Thyroid gland (tissue), 4 donors: ENCODE measurements at regions not wholly inside any gene's neighbourhood (a gene's known extent, or its start where the extent isn't known, plus 50 kb on each side); places are given as distances from the start of the nearest gene placed in this dataset.
"Not testable (repeated sequence)": the region's sequence is repeated elsewhere in the genome, so short reads cannot be mapped to it uniquely, and the experiment has no call there.

Experiments
- DNase-seq, 2 donors: peaks; one replicate each; pipeline ENCODE4 v3.0.0-alpha.2; 2019
- H3K27ac ChIP-seq, 3 donors: fragments of 200-600 bp; sonication (generic); 1 replicate in 2 of 3; 2 replicates in 1 of 3; pipeline ENCODE4 v1.5.1; 2016 to 2019; ENCODE audit warnings: mild to moderate bottlenecking in 1 of 3, moderate library complexity in 1 of 3
- H3K27me3 ChIP-seq: fragments of 200-600 bp; sonication (generic); one replicate; pipeline ENCODE4 v1.5.1; 2019
- H3K36me3 ChIP-seq, 2 donors: fragments of 200-600 bp; sonication (generic); one replicate each; pipeline ENCODE4 v1.5.1; 2016 to 2019
- H3K4me1 ChIP-seq, 2 donors: fragments of 200-600 bp; sonication (generic); one replicate each; pipeline ENCODE4 v1.5.1; 2017 to 2019
- H3K4me3 ChIP-seq, 3 donors: fragments of 200-600 bp; sonication (generic); replicated peaks in 1 of 3; 1 replicate in 2 of 3; 2 replicates in 1 of 3; pipeline ENCODE4 v1.5.1; 2016; ENCODE audit warnings: mild to moderate bottlenecking in 1 of 3
- H3K9me3 ChIP-seq: fragments of 200-600 bp; sonication (generic); one replicate; pipeline ENCODE4 v1.5.1; 2017
- POLR2A ChIP-seq, 2 donors: fragments of 450-650 bp; IDR thresholded peaks; one replicate each; pipeline ENCODE4 v1.6.1; 2017; ENCODE audit warnings: antibody characterized with exemption in 2 of 2, mild to moderate bottlenecking in 2 of 2, moderate library complexity in 1 of 2
- WGBS, 2 donors: methylation state at CpG; one replicate each; pipeline ENCODE4 v1.1.5; 2017; 5-methylcytosine and 5-hydroxymethylcytosine counted together
- intact Hi-C: fragments of 100-400 bp; cut with DNase I; formaldehyde crosslinking; loops from one replicate; pipeline ENCODE4 v1.15.1; 2023
- TF ChIP-seq, protein P1 (sequence below), 6 experiments: fragments of 200-600 bp in 3 of 6; fragments of 450-650 bp in 3 of 6; sonication (generic) in 3 of 6; IDR thresholded peaks; one replicate each; pipeline ENCODE4 v1.5.1; 2016 to 2019; ENCODE audit warnings: antibody characterized with exemption in 6 of 6, mild to moderate bottlenecking in 2 of 6, inconsistent platforms in 1 of 6, moderate library complexity in 1 of 6

DNA sequence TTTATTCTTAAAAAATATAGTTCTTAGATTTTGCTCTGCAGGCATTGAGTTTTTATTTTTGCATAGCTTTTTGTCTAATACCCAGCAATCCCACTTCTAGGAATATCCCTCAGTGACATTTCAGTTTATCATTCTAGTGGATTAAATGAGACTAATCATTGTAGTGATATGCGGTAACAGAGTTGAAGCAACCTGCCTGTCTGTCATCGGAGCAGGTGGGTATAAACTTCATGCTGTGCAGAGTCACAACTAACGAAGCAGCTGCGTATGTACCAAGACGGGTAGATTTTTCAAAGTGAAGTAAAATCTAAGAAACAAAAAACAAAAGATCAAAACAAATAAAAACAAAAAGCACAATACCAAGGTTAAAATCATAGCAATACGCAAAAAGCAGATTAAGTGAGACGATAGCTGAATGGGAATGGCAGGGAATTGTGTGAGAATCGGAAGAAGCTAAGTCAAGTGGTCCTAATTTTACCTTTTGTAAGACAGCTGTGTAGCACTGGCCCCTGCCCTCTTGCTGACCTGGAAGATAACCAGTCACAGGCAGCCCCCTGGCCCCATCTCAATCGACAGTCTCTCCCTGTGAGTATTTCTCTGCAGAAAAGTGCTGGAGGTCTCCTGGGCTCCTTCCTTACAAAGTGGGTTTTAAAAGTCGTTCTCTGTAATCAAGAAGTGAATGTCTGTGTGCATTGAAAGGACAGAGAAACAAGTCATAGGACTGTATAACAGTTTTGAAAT, 169.2 kb downstream of the OR2B2 start:
- Histone ChIP-seq H3K4me3 (no peak overlapping the region), H3K9me3 (no peaks in the 10 kb centered on the region), H3K27ac (no peak overlapping the region), H3K4me1 (no peaks in the 10 kb centered on the region), H3K27me3 (peaks cover 5% of the 10 kb centered on the region), H3K36me3 (no peaks in the 10 kb centered on the region)
- intact Hi-C loops, result no loop called here
- 62 to 69% methylated on average over 10 of the region's 10 CpGs for WGBS, 2 donors
- no peak for DNase-seq
- TF ChIP-seq, protein P1, sequence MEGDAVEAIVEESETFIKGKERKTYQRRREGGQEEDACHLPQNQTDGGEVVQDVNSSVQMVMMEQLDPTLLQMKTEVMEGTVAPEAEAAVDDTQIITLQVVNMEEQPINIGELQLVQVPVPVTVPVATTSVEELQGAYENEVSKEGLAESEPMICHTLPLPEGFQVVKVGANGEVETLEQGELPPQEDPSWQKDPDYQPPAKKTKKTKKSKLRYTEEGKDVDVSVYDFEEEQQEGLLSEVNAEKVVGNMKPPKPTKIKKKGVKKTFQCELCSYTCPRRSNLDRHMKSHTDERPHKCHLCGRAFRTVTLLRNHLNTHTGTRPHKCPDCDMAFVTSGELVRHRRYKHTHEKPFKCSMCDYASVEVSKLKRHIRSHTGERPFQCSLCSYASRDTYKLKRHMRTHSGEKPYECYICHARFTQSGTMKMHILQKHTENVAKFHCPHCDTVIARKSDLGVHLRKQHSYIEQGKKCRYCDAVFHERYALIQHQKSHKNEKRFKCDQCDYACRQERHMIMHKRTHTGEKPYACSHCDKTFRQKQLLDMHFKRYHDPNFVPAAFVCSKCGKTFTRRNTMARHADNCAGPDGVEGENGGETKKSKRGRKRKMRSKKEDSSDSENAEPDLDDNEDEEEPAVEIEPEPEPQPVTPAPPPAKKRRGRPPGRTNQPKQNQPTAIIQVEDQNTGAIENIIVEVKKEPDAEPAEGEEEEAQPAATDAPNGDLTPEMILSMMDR (IDR thresholded peaks at IDR 0.05), result no peak
- no peak for TF ChIP-seq POLR2A (IDR thresholded peaks at IDR 0.05)

- H3K27ac ChIP-seq, intact Hi-C loops, H3K27me3 ChIP-seq, H3K4me1 ChIP-seq, H3K36me3 ChIP-seq, DNase-seq, H3K4me3 ChIP-seq, H3K9me3 ChIP-seq: not testable (repeated sequence)
- WGBS, 2 donors, result 90% methylated on average over 8 of the region's 8 CpGs
These were observed 172.3 kb downstream of the OR2B2 start for GRCh38 chr6:27739902-27740301.

- Histone ChIP-seq H3K4me1 (no peaks in the 10 kb centered on the region), H3K36me3 (no peaks in the 10 kb centered on the region), H3K27me3 (no peaks in the 10 kb centered on the region), H3K9me3 (no peaks in the 10 kb centered on the region), H3K27ac (no peak overlapping the region), H3K4me3 (no peak overlapping the region)
- intact Hi-C loops, result no loop called here
- TF ChIP-seq, protein P1 (IDR thresholded peaks at IDR 0.05), result no peak
- no peak for TF ChIP-seq POLR2A (IDR thresholded peaks at IDR 0.05)
- WGBS, 2 donors, result 93 to 96% methylated on average over 4 of the region's 4 CpGs
- no peak for DNase-seq
These were observed 175.5 kb downstream of the OR2B2 start for GRCh38 chr6:27736686-27737085.

DNA sequence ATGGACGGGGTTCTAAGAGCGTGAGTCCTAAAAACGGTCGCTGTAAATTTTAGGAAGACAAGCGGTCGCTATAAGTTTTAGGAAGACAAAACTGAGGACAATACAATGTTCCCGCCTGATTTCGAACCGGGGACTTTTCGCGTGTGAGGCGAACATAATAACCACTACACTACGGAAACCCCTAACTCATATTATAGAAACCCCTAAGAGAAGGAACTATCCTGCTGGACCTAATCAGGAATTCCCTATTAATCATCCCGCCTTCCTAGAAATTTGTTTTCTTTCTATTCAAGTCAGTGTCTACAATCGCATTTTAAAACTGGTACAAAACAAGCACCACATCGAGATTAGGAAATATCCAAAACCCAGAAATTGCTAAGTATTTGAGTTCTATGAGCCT, 183.8 kb downstream of the OR2B2 start:
- Histone ChIP-seq H3K4me3 (no peak overlapping the region), H3K9me3 (no peaks in the 10 kb centered on the region), H3K36me3 (no peaks in the 10 kb centered on the region), H3K4me1 (no peaks in the 10 kb centered on the region), H3K27me3 (no peaks in the 10 kb centered on the region), H3K27ac (no peak overlapping the region)
- whole genome bisulfite sequencing, 2 donors, result 79 to 82% methylated on average over 16 of the region's 16 CpGs
- DNase-seq, result no peak
- TF ChIP-seq, protein P1 (IDR thresholded peaks at IDR 0.05), result no peak
- no peak for TF ChIP-seq POLR2A (IDR thresholded peaks at IDR 0.05)
- intact Hi-C loops, result no loop called here

DNA sequence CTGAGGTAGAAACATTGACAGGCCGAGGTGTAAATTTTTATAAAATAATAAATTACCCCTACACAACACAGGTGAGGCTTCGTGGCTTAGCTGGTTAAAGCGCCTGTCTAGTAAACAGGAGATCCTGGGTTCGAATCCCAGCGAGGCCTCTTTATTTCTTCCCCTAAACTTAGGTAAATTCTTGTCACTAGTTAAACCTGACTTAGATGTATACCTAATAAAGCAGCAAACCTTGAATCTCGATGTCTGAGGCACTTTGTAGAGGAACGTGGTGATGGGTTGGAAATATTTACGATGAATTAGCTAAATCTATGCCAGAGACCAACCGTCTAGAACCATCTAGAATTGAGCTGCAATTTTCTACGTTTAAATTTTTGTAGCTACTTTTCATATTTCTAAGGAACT, 185.6 kb downstream of the OR2B2 start:
- Histone ChIP-seq H3K36me3 (no peaks in the 10 kb centered on the region), H3K27me3 (peaks cover 3% of the 10 kb centered on the region), H3K4me3 (no peak overlapping the region), H3K9me3 (no peaks in the 10 kb centered on the region), H3K27ac (no peak overlapping the region), H3K4me1 (no peaks in the 10 kb centered on the region)
- no peak for DNase-seq
- WGBS, 2 donors, result 56 to 66% methylated on average over 10 of the region's 10 CpGs
- intact Hi-C loops, result no loop called here
- TF ChIP-seq, protein P1 (IDR thresholded peaks at IDR 0.05), result no peak
